Esophagus muscularis mucosa (tissue), 4 donors: ENCODE measurements at regions not wholly inside any gene's neighbourhood (a gene's known extent, or its start where the extent isn't known, plus 50 kb on each side); places are given as distances from the start of the nearest gene placed in this dataset.
A peak's percentile ranks its signal among the peaks of the same experiment; 100 is the strongest.

Source experiments
- DNase-seq: peaks from one replicate; pipeline ENCODE4 v3.0.0-alpha.2; 2017; ENCODE audit errors: extremely low spot score
- H3K27ac ChIP-seq, 4 donors: fragments of 200-600 bp; sonication (generic); replicated peaks in 1 of 4; 1 replicate in 3 of 4; 2 replicates in 1 of 4; pipeline ENCODE4 v1.5.1; 2016 to 2019; ENCODE audit warnings: mild to moderate bottlenecking in 1 of 4
- H3K27me3 ChIP-seq, 4 donors: fragments of 200-600 bp; sonication (generic); one replicate each; pipeline versions ENCODE4 v1.5.1 to v1.6.0; 2016 to 2019
- H3K36me3 ChIP-seq, 4 donors: fragments of 200-600 bp; sonication (generic); one replicate each; pipeline ENCODE4 v1.5.1; 2016 to 2019
- H3K4me1 ChIP-seq, 4 donors: fragments of 200-600 bp; sonication (generic); one replicate each; pipeline ENCODE4 v1.5.1; 2016 to 2019
- H3K4me3 ChIP-seq, 4 donors: fragments of 200-600 bp; sonication (generic); 1 replicate in 2 of 4; 2 replicates in 2 of 4; pipeline ENCODE4 v1.5.1; 2016 to 2019; ENCODE audit warnings: mild to moderate bottlenecking in 4 of 4, moderate library complexity in 1 of 4
- H3K9me3 ChIP-seq, 4 donors: fragments of 200-600 bp; sonication (generic); 1 replicate in 3 of 4; 2 replicates in 1 of 4; pipeline ENCODE4 v1.5.1; 2016 to 2019
- CTCF ChIP-seq, 3 experiments: fragments of 200-600 bp in 2 of 3; fragments of 450-650 bp in 1 of 3; sonication (generic) in 2 of 3; IDR thresholded peaks; one replicate each; pipeline ENCODE4 v1.5.1; 2017 to 2019; ENCODE audit warnings: antibody characterized with exemption in 3 of 3, mild to moderate bottlenecking in 2 of 3, moderate library complexity in 1 of 3
- EP300 ChIP-seq: sonication (generic); formaldehyde crosslinking; IDR thresholded peaks from one replicate; pipeline ENCODE4 v1.6.1; 2017; ENCODE audit warnings: antibody characterized with exemption
- POLR2A ChIP-seq: fragments of 450-650 bp; IDR thresholded peaks from one replicate; pipeline ENCODE4 v1.6.1; 2017; ENCODE audit warnings: antibody characterized with exemption, moderate library complexity, mild to moderate bottlenecking, low read depth
- POLR2AphosphoS5 ChIP-seq, 2 donors: sonication (generic); formaldehyde crosslinking; IDR thresholded peaks; one replicate each; pipeline ENCODE4 v1.6.1; 2017; ENCODE audit warnings: antibody characterized with exemption in 2 of 2
- WGBS: methylation state at CpG from one replicate; pipeline ENCODE4 v1.1.5; 2018; 5-methylcytosine and 5-hydroxymethylcytosine counted together
- intact Hi-C: fragments of 100-400 bp; cut with DNase I; formaldehyde crosslinking; loops from one replicate; pipeline ENCODE4 v1.15.1; 2023

- DNase-seq = no peak
- Histone ChIP-seq H3K36me3 (no peaks in the 10 kb centered on the region), H3K4me1 (peaks cover 7 to 14% (median 10%) of the 10 kb centered on the region in 4 donors), H3K27ac (no peak overlapping the region), H3K4me3 (peak overlapping the region in 2 of 4 donors; percentile 43 to 45), H3K27me3 (peaks cover 0 to 74% (median 16%) of the 10 kb centered on the region in 4 donors), H3K9me3 (no peaks in the 10 kb centered on the region)
- 27% methylated on average over 13 of the region's 13 CpGs for WGBS
- no peak for TF ChIP-seq POLR2A
- intact Hi-C loops = loop anchor here (2.0 to 5.0 kb wide), 2 partner anchors 511 to 1021 kb away; no protein-coding TSS in a partner anchor
These were observed 64.7 kb upstream of the HNRNPA3 start for GRCh38 chr2:177147834-177148445.

GRCh38 chr2:177148477-177149154 lies 64.0 kb upstream of the HNRNPA3 start:
- H3K27ac ChIP-seq = no peak overlapping the region
- DNase-seq = no peak
- intact Hi-C loops = loop anchor here (5.0 kb wide), 1 partner anchor 511 kb away; no protein-coding TSS in a partner anchor
- peak overlapping the region; percentile 43 to 54 (median 44) for H3K4me3 ChIP-seq
- no peaks in the 10 kb centered on the region for H3K36me3 ChIP-seq
- peaks cover 7 to 14% (median 10%) of the 10 kb centered on the region in 4 donors for H3K4me1 ChIP-seq
- no peak for TF ChIP-seq EP300
- no peak for TF ChIP-seq POLR2A
- TF ChIP-seq POLR2AphosphoS5 (IDR thresholded peaks at IDR 0.05) = peak in 1 of 2 donors; percentile 65
- TF ChIP-seq CTCF (IDR thresholded peaks at IDR 0.05) = peak; percentile 68 to 80 (median 73)
- 7% methylated on average over 25 of the region's 25 CpGs for WGBS
- peaks cover 0 to 68% (median 16%) of the 10 kb centered on the region in 4 donors for H3K27me3 ChIP-seq
- no peaks in the 10 kb centered on the region for H3K9me3 ChIP-seq

GRCh38 chr2:177149155-177149503 lies 63.5 kb upstream of the HNRNPA3 start:
- no peaks in the 10 kb centered on the region for H3K36me3 ChIP-seq
- TF ChIP-seq POLR2A (no peak), CTCF (IDR thresholded peaks at IDR 0.05) (no peak), EP300 (no peak), POLR2AphosphoS5 (IDR thresholded peaks at IDR 0.05) (no peak)
- H3K4me1 ChIP-seq = peaks cover 7 to 14% (median 10%) of the 10 kb centered on the region in 4 donors
- peak overlapping the region in 3 of 4 donors; percentile 43 to 45 (median 44) for H3K4me3 ChIP-seq
- no peaks in the 10 kb centered on the region for H3K9me3 ChIP-seq
- no peak overlapping the region for H3K27ac ChIP-seq
- 5% methylated on average over 1 of the region's 1 CpG for WGBS
- peaks cover 0 to 62% (median 16%) of the 10 kb centered on the region in 4 donors for H3K27me3 ChIP-seq
- no peak for DNase-seq
- intact Hi-C loops = loop anchor here (5.0 kb wide), 1 partner anchor 512 kb away; no protein-coding TSS in a partner anchor

- TF ChIP-seq EP300 (no peak), POLR2AphosphoS5 (IDR thresholded peaks at IDR 0.05) (no peak), CTCF (IDR thresholded peaks at IDR 0.05) (no peak), POLR2A (no peak)
- H3K4me1 ChIP-seq = peaks cover 0 to 4% (median 2%) of the 10 kb centered on the region in 4 donors
- no peaks in the 10 kb centered on the region for H3K9me3 ChIP-seq
- intact Hi-C loops = no loop called here
- H3K36me3 ChIP-seq = no peaks in the 10 kb centered on the region
- H3K4me3 ChIP-seq = no peak overlapping the region
- peaks cover 0 to 20% (median 2%) of the 10 kb centered on the region in 4 donors for H3K27me3 ChIP-seq
- H3K27ac ChIP-seq = no peak overlapping the region
- no peak for DNase-seq
These were observed 58.8 kb upstream of the HNRNPA3 start for GRCh38 chr2:177153805-177154204.

- no peak for DNase-seq
- WGBS = 88% methylated on average over 1 of the region's 1 CpG
- no peak for TF ChIP-seq EP300
- no peak for TF ChIP-seq POLR2AphosphoS5 (IDR thresholded peaks at IDR 0.05)
- no peak for TF ChIP-seq CTCF (IDR thresholded peaks at IDR 0.05)
- TF ChIP-seq POLR2A = no peak
- H3K27ac ChIP-seq = no peak overlapping the region
- no peaks in the 10 kb centered on the region for H3K9me3 ChIP-seq
- H3K27me3 ChIP-seq = peaks cover 0 to 11% (median 2%) of the 10 kb centered on the region in 4 donors
- H3K36me3 ChIP-seq = no peaks in the 10 kb centered on the region
- H3K4me1 ChIP-seq = no peaks in the 10 kb centered on the region
- intact Hi-C loops = no loop called here
- H3K4me3 ChIP-seq = no peak overlapping the region
These were observed 57.8 kb upstream of the HNRNPA3 start for GRCh38 chr2:177154809-177155208.
